Kidney (tissue), 13 donors: ENCODE measurements at regions not wholly inside any gene's neighbourhood (a gene's known extent, or its start where the extent isn't known, plus 50 kb on each side); places are given as distances from the start of the nearest gene placed in this dataset.

Experiments used
- DNase-seq, 5 donors: peaks; one replicate each; pipeline ENCODE4 v3.0.0-alpha.2; 2013 to 2020
- FAIRE-seq: peaks from 2 replicates; lab custom pipeline; 2012; peaks lifted over from hg19 to GRCh38; lab: Jason Lieb, UNC
- H3K27ac ChIP-seq, 2 donors: one replicate each; pipeline ENCODE4 v1.7.0; 2013; ENCODE audit warnings: low read depth in 2 of 2, low read length in 2 of 2, inconsistent platforms in 1 of 2
- H3K27me3 ChIP-seq: one replicate; pipeline ENCODE4 v1.7.1; 2013; ENCODE audit warnings: low read length, inconsistent platforms; ENCODE audit not compliant: control insufficient read depth, insufficient read depth
- H3K36me3 ChIP-seq, 3 donors: one replicate each; pipeline versions ENCODE4 v1.7.0 to v1.7.1; 2013; ENCODE audit warnings: low read length in 3 of 3, control low read depth in 1 of 3, inconsistent platforms in 1 of 3; ENCODE audit not compliant: insufficient read depth in 3 of 3, control insufficient read depth in 2 of 3
- H3K4me1 ChIP-seq, 3 donors: one replicate each; pipeline versions ENCODE4 v1.7.0 to v1.7.1; 2013; ENCODE audit warnings: low read length in 3 of 3, inconsistent platforms in 1 of 3, low read depth in 1 of 3; ENCODE audit not compliant: control insufficient read depth in 2 of 3, insufficient read depth in 2 of 3
- H3K4me3 ChIP-seq, 3 donors: one replicate each; pipeline versions ENCODE4 v1.7.0 to v1.8.1; 2013; ENCODE audit warnings: low read length in 3 of 3, control low read depth in 1 of 3, inconsistent platforms in 1 of 3
- H3K9ac ChIP-seq, 3 donors: one replicate each; pipeline versions ENCODE4 v1.7.0 to v1.7.1; 2013; ENCODE audit warnings: low read length in 3 of 3, control low read depth in 1 of 3, inconsistent platforms in 1 of 3
- H3K9me3 ChIP-seq, 3 donors: one replicate each; pipeline versions ENCODE4 v1.7.0 to v1.7.1; 2013; ENCODE audit warnings: low read length in 3 of 3, control low read depth in 1 of 3, inconsistent platforms in 1 of 3; ENCODE audit not compliant: control insufficient read depth in 2 of 3, insufficient read depth in 1 of 3
- CTCF ChIP-seq: IDR thresholded peaks from 3 replicates; pipeline ENCODE4 v1.5.1; 2012; ENCODE audit warnings: mild to moderate bottlenecking, moderate library complexity, borderline replicate concordance; ENCODE audit not compliant: insufficient read depth; ENCODE audit errors: extremely low read depth
- intact Hi-C: fragments of 100-400 bp; cut with DNase I; formaldehyde crosslinking; loops from one replicate; pipeline ENCODE4 v1.11.1; 2022
- donor health status: control.
- donor health status: control.
- donor health status: control.
- donor health status: control.
- donor health status: control.
- donor health status: DM: yes; HTN: yes; CAD: no.
- donor health status: Normal renal cell carcinoma (clear cell type).

GRCh38 chr12:131586269-131586668 lies 124.6 kb upstream of the SFSWAP start:
- DNase-seq, result no peak
- no peaks in the 10 kb centered on the region for H3K27me3 ChIP-seq
- H3K9ac ChIP-seq, result no peak overlapping the region
- no peak for TF ChIP-seq CTCF
- no peaks in the 10 kb centered on the region for H3K36me3 ChIP-seq
- no peaks in the 10 kb centered on the region for H3K9me3 ChIP-seq
- no peak overlapping the region for H3K4me3 ChIP-seq
- no peak for FAIRE-seq
- intact Hi-C loops, result no loop called here
- H3K27ac ChIP-seq, result no peak overlapping the region
- H3K4me1 ChIP-seq, result no peaks in the 10 kb centered on the region

GRCh38 chr12:131586761-131587160 lies 124.1 kb upstream of the SFSWAP start:
- H3K27ac ChIP-seq, result no peak overlapping the region
- H3K36me3 ChIP-seq, result no peaks in the 10 kb centered on the region
- H3K27me3 ChIP-seq, result no peaks in the 10 kb centered on the region
- H3K9ac ChIP-seq, result no peak overlapping the region
- intact Hi-C loops, result no loop called here
- DNase-seq, result no peak
- no peak overlapping the region for H3K4me3 ChIP-seq
- no peaks in the 10 kb centered on the region for H3K9me3 ChIP-seq
- no peak for TF ChIP-seq CTCF
- FAIRE-seq, result no peak
- no peaks in the 10 kb centered on the region for H3K4me1 ChIP-seq

DNA sequence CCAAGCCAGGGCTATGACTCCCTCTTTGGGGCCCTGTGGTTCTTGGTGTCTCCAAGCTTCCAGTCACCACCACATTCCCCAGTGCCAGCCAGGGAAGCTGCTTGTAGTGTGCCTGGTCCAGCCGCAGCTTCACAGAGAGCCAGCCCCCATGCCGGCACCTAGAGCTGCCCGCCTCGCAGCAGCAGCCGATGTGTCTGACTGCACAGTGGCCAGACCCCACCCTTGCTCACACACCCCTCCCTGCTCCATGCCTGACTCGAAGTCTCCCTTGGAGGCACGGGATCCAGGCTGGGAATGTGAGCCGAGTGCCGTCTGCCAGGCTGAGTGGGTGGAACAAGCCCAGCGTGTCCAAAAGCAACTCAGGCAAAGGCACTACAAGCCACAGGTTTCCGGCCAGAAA lies 123.3 kb upstream of the SFSWAP start:
- H3K27ac ChIP-seq, result no peak overlapping the region
- no peak overlapping the region for H3K9ac ChIP-seq
- no peaks in the 10 kb centered on the region for H3K27me3 ChIP-seq
- no peaks in the 10 kb centered on the region for H3K9me3 ChIP-seq
- FAIRE-seq, result no peak
- H3K4me1 ChIP-seq, result no peaks in the 10 kb centered on the region
- no peak for DNase-seq
- H3K4me3 ChIP-seq, result no peak overlapping the region
- H3K36me3 ChIP-seq, result no peaks in the 10 kb centered on the region
- intact Hi-C loops, result no loop called here
- no peak for TF ChIP-seq CTCF

GRCh38 chr12:131589221-131589897 lies 121.5 kb upstream of the SFSWAP start:
- Histone ChIP-seq H3K9me3 (no peaks in the 10 kb centered on the region), H3K27ac (no peak overlapping the region), H3K27me3 (no peaks in the 10 kb centered on the region), H3K4me3 (no peak overlapping the region), H3K4me1 (no peaks in the 10 kb centered on the region), H3K36me3 (no peaks in the 10 kb centered on the region), H3K9ac (no peak overlapping the region)
- DNase-seq, result no peak
- FAIRE-seq, result no peak
- TF ChIP-seq CTCF, result no peak
- intact Hi-C loops, result no loop called here
